HG02678 (cell line): ENCODE measurements at regions not wholly inside any gene's neighbourhood (a gene's known extent, or its start where the extent isn't known, plus 50 kb on each side); places are given as distances from the start of the nearest gene placed in this dataset.

Experiments used
- ATAC-seq: cut with Tn5 transposase; IDR thresholded peaks from one replicate; pipeline ENCODE4 v1.9.1; 2021; ENCODE audit warnings: mild to moderate bottlenecking, moderate library complexity; ENCODE audit not compliant: unreplicated experiment

DNA sequence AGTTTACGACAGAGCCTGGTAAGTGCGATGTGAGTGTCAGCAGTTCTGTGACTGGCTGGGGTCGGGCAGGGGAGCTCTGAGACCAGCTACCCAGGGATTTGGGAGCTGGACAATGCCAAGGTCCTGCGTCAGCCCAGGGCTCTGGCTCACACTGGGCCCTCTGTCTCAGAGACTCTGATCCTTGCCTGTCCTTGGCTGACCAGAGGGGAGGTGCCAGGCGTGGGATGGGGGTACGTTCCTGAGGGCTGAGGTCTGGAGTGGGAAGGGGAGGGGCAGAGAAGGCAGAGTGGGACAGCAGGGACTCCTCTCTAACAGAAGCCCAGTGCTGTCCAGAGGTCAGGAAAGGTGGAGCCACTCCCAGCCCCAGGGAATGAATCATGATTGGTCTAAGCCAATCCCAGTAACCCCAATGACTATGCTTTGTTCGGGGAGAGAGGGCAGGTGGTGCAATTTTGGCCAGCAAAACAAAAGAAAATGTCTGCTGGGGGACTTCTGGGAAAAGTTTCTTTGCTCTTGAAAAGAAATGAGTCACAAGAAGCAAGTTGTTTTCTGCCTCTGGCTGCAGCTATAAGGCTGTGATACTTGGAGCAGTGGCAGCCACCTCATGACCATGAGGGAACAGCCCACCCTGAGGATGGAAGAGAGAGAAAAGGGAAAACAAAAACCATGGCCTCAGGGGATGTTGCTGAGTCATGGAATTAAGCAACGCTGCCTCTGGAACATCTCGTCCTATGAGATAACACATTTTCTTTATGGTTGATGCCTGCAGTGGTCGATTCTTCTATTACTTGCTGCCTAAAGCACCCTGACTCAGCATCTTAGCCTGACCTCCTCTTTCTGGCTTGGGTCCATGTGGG, 108.3 kb downstream of the CHST1 start:
- ATAC-seq = no peak

DNA sequence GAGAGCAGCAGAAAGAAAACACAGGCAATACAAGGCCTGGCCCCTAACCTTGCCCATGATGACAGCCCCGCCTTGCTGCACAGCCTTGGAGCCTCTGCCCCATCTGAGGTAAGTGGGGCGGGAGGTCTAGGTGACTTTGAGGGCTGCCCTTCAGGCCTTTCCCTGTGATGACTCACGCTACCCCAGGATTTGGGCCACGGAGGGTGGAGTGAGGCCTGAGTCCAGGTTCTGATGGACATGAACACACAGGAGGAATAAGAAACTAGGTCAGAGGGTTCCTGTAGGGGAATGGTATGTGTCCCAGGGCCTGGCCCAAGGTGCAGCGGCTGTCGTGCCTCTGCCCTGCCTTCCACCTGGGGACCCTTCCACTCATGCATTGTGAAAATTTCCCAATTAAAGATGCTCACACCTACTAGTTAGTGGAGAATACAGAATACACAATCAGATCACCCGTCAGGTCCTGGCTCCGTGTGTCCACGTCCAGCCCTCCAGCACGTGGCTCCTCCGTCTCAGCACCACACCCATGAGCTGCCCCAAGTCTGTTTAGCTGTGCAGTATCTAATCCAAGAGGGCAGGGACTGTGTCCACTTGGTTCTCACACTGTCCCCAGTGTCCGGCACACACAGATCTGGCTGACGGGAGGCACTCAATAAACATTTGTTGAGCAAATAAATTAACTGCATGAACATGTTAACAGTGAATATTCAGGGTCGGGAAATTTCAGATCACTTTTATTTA, 111.0 kb downstream of the CHST1 start:
- no peak for ATAC-seq

DNA sequence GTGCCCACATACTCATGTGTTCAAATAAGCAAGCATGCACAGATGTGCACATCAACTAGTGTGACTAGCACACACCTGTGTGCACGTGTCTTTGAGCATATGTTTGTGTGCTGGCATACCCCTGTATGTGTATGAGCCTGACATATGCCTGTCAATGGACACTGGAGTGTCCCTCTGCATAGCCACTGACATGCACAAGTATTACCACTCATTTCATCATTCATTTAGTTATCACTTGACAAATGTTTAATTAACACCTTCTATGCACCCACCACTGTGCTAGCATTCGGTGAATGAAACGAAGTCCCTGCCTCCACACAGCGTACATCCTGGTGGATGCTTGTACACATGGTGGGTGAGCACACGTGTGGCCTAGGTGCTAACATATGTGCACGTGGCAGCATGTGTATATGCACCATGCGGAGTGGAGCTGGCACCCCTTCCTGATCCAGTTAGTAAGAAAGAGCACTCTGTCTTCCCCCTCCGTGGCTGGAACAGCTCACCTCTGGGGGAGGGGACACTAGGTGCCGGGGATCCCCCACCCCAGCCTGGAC, 112.0 kb downstream of the CHST1 start:
- ATAC-seq = no peak

DNA sequence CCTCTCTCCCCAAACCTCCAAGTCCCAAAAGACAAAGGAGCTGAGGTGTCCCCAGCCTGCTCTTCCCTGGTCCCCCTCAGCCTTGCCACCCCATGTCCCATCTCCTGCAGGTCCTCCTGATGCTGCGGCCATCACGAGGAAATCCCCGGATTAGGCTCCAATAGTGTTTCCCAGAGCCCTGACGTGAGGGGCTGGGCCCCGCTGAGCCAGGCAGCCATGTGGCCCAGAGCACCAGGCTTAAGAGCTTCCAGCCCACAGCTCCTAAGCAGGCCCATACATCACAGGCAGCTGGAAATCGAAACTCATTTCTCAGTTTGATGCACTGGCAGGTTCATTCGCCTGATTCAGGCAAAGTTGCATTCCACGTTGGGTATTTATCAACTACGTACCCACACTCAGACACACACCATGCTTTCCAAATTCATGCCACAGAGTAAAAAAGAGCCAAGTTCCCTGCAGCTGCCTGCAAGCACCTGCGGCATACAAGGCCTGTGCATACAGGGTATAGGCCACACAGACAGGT, 114.2 kb downstream of the CHST1 start:
- ATAC-seq = no peak

DNA sequence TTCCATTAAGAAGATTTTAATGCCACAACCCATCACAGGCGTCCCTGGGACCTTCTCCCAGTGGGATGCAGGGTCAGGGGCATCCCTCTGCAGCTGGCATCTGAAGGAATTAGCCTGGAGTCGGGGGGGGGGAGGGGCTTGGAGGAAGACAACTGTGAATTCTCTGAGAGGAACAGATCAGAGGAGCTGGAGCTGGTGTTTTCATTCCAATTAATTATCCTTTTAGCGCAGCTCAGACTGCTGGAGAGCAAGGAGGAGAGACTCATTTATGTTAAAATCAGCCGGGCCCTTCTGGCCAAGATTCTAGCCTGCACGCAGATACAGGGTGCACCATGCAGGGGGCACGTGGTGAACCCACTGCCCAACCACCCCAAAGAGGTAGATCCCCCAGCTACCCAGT, 116.2 kb downstream of the CHST1 start:
- no peak for ATAC-seq

DNA sequence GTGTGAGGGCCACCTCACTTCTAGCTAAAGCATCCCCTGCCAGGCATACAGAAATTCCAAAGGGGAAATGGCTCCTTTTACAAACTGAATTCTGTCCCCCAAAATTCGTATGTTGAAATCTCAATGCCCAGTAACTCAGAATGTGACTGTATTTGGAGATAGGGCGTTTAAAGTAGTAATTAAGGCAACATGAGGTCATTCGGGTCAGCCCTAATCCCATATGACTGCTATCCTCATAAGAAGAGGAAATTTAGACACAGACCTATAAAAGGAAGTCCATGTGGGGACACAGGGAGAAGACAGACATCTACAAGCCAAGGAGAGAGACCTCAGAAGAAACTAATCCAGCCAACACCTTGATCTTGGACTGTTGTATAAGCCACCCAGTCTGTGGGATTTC, 119.1 kb downstream of the CHST1 start:
- no peak for ATAC-seq

DNA sequence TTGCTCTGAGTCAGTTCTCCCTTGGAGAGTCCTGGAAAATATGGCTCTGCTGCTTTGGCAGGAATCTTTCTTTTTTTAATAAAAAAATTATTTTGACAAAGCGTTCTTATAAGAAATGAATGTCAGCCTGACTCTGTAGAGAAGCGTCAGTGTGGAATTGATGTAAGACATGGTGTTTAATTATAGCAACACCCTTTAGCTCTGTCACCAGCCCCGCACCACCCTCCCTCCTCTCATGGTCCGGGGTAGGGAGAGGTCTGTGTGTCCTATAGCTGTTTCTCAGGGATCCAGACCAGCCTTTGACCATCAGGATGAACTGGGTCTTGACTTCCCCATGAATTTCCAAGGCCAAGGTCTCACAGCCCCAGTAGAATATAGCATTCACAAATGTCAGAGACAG, 120.6 kb downstream of the CHST1 start:
- no peak for ATAC-seq

DNA sequence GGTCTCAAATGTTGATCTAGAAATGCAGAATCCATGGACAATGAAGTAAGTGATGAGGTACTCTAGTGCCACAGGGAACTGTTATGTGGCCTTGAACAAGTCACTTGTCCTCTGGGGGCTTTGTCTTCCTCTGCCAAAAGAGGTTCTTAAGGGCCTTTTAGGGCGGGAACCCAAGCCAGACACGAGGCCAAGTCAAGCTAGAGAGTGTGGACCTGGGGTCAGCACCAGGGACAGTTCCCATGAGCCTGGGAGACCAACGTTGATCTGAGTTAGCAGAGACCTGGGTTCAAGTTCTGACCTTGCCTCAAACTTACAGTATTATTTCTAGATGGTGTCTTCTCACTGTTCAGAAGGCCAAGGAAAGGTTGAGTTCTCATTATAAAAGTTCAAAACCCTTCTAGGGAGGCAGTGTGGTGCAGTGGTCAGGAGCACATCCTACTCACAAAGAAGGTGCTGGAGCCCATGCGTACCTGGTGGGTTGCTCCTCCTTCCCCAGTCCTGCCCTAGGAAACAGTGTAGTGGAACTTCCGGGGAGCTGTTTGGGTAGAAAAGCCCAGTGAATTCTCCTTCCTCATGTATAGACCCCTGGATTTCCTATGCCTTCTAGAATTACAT, 121.5 kb downstream of the CHST1 start:
- no peak for ATAC-seq

DNA sequence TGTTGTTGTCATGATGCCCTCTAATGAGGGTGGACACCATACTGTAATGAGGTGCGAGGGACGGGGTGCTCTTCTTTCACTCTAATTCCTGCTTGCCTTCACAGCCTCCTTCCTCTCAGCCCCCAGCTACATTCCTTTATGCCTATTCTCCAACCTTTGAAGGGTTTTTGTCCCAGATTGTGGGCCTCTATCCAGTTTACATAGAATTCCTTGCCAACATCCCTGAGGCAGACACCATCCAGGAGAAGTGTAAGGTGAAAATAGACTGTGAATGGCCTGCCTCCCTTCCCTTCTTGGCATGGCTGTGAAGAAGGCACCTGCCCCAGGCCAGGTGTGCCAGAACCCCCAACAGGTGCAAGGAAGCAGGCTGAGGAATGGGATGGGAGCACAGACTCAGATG, 122.3 kb downstream of the CHST1 start:
- no peak for ATAC-seq

DNA sequence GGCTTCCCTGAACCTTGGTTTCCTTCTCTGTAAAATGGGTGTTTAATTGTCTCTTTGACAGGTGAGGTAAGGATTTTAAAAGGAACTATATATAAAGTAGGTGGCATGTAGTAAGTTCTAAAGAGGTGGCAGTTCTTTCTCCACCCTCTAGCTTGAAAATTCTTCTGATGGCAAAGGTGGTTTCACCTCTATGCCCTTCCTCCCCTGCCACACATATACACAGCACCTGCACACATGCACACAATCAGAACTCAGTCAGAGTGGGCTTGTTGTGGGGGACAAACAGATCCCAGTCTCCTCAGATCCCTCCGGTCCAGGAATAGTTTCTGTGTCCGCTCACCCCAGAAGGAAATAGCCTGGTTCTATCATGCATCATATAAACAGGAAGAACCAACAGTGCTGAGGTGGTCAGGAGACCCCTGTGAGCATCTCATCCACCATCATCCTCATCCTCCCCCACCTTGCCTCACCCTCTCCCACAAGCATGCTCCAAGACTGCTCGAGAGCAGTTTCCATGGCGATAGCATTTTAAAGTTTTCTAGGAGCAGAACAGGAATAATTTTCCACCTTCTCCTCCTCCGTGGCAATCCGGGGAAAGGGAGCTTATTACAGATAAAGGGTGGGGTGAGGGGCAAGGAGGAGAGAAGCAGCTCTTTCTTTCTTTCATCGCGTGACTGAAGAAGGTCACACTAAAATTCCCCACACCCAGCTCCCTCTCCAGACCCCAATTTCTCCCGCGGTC, 123.6 kb downstream of the CHST1 start:
- ATAC-seq = no peak

DNA sequence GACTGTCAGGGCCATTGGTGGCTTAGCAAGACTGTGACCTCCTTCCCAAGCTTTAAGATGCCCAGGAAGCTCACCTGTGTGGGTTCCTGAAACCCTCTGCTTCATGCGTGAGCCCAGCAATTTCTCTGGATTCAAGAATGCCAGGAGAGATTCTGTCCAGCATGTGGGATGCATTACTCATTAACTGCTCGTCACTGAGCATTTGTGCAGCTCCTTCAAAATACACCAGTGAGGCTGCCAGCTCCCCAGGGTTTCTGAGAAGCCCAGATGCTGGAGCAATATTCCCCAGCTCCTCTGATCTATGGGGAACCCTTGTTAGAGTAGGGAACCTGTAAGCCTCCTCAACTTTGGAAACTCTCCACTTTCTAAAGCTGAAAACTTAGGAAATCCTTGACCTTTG, 126.5 kb downstream of the CHST1 start:
- no peak for ATAC-seq

DNA sequence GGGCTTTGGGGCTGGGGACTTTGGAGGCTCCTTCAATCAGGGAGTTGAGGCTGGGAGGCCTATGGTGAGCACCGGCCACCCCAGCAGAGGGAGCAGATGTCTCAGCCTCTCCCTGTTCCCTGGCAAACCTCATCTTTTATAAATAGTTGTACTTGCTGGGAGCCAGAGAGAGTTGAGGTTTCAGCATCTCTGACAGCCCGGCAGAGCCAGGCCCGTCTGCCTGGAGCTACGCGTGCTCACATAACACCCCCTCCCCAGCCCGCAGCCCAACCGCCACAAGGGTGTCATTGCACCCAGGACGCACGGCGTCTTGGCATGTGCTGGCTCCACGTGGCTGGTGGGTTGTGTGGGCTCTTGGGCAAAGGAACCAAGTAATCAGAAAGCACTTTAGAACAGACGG, 127.1 kb downstream of the CHST1 start:
- ATAC-seq = no peak

DNA sequence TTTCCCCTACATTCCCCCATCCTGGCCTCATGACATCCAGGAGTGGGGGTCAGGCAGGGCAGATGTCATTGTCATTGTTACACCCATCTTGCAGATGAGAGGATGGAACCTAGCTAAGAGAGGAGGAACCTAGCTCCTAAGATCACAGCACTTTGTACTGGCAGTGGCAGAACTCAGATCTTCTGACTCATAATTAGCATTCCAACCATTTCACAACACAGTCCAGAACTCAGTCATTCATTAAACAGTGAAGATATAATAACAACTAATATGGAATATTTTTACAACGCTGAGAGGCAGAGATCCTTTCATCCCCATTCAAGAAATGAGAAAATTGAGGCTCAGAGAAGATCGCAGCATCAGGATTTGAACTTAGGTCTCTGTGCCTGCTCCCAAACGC, 127.8 kb downstream of the CHST1 start:
- no peak for ATAC-seq

DNA sequence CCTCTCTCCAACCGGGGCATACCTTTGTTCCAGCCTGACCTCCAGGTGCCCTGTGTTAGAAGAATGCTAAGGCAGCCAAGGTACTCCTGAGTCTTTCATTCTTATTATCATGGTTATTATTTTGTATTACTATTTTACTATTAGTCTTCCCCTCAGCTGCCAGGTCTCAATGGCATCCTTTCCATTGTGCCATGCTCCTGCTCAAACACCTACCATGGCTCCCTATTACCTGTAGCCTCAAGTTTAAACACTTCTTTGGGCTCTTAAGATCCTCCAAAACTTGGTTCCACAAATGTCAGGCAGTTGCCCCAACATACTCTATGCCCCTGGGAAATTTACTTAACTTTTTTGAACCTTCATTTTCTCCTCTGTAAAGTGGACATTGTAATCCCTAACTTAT, 130.4 kb downstream of the CHST1 start:
- ATAC-seq = no peak

DNA sequence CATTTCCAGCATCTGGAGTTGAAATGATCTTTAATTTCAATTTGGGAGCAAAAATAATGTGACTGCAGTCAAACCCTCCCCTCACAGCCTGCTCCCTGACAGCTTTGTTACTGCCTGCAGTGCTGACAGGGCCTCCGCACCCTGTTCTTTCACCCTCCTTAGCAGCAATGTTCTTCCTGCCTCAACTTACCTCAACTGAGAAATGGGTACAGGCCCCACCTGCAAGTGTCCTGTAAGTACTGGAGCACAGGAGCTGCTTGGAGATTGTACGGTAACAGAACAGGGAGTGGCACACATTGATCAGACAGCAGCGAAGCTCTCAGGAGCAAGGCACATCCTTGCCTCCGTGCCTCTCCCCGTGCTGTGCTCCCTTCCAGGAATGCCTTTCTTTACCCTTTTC, 131.3 kb downstream of the CHST1 start:
- no peak for ATAC-seq

DNA sequence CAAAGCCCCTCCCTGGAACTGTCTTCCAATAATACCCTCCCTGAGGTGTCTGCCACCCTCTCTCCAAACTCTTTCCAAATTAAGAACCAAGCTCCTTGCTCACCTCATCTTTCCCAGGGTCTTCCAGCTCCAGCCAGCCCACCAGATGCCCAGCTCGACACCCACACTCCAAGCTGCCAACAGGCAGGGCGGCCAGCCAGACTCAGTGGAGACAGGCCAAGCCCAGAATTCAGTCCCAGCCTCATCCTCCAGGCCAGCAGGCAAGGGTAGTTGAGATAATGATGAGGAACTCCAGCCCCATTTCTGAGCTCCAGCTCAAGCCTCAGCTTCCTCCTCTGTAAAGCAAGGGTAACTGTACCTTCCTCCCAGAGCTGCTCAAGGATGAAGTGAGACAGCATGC, 132.9 kb downstream of the CHST1 start:
- ATAC-seq = no peak

DNA sequence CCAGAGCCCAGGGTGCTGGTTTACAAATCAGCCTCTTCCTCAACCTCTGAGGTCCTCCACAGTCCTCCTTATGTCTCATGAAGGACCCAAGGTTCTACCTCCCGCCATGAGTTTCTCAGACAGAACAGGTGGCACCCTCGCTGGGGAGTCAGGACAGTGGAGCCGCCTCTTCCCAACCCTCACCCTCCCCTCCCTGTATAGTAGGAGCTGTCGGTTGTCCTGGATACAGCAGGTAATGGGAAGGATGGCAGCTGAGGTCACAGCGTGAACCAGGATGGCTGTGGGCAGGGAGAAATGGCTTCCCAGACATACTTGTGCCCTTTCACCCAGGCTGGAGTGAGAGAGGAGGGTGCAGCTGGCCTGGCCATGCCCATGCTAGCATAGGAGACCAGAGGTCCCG, 134.6 kb downstream of the CHST1 start:
- ATAC-seq = no peak

DNA sequence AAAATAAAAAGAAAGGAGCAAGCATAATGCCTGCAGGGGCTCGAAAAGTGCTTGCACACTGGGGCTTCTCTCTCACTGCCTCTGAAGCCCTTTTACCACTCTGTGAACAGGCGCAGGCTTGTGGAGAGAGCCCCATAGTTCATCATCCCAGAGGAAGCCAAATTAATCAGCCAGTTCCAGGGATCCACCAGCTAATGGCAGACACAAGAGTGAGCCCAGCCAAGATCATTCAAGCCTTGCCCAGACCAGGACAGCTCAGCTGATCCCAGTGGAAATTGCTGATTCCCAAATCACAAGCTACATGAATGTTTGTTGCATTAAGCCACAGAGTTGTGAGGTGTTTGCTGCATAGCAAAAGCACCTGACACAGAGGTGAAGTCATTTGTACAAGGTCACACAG, 135.3 kb downstream of the CHST1 start:
- no peak for ATAC-seq

DNA sequence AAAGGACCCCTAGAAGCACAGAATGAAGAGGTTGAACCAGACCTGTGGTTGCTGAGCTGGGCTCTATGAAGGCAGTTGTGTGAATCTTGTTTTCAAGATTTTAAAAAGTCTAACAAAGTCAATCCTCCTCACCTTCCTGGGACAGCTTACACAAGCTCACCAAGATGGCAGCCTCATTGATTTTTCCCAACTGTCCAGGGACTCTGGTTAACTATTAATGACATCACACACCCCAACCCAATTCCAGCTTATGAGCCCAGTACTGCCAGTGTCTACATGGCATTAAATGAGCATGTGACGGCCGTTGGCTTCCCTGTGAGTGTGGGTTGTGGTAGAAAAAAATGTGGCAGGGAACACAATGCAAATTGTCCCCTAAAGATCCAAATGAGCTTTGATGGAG, 137.0 kb downstream of the CHST1 start:
- no peak for ATAC-seq

DNA sequence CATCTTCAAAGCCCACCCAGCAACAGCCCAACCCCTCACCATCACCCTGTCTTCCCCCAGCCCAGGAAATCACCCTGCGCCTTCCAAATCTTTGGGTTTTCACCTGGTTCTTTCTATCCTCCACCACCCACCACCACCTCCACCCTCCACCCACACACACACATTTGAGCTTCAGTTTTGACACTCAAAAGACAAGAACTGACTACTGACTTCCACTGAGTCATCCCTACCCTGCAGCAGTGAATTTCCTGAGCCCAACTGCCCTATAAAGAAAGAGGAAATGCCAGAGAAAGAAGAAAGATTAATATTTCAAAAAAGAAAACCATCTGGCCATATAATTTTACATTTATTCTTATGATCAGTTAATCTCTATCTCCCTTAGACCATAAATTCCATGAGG, 137.5 kb downstream of the CHST1 start:
- ATAC-seq = no peak

DNA sequence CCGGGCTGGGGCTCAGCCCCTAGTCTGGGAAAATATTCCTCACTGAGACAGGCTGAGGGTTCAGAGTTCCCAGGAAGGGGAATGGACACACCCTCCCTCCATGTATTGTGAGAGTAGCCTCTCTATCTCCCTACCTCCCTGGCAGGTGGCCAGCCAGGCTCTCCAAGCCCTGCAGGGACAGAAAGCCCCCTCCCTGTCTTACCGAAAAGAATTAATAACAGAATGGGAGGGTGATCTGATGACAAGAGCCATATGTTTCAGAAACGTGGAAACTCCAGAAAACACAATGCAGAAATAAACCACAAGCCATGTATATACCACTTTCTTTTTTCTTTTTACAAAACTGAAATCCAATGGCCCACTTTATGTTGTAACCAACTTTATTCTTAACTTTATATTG, 140.0 kb downstream of the CHST1 start:
- no peak for ATAC-seq
